B cell (primary cell): ENCODE measurements at regions not wholly inside any gene's neighbourhood (a gene's known extent, or its start where the extent isn't known, plus 50 kb on each side); places are given as distances from the start of the nearest gene placed in this dataset.
"Not testable (repeated sequence)": the region's sequence is repeated elsewhere in the genome, so short reads cannot be mapped to it uniquely, and the experiment has no call there.

Experiments
- EZH2 ChIP-seq: IDR thresholded peaks from 2 replicates; pipeline ENCODE4 v1.6.1; 2012; ENCODE audit warnings: borderline replicate concordance, low read depth, mild to moderate bottlenecking, moderate library complexity, low read length; ENCODE audit not compliant: insufficient read depth, poor library complexity, severe bottlenecking
- TF ChIP-seq, protein P1 (sequence below): fragments of 200-600 bp; IDR thresholded peaks from one replicate; pipeline ENCODE4 v1.8.0; 2022; ENCODE audit warnings: antibody characterized with exemption, mild to moderate bottlenecking

DNA sequence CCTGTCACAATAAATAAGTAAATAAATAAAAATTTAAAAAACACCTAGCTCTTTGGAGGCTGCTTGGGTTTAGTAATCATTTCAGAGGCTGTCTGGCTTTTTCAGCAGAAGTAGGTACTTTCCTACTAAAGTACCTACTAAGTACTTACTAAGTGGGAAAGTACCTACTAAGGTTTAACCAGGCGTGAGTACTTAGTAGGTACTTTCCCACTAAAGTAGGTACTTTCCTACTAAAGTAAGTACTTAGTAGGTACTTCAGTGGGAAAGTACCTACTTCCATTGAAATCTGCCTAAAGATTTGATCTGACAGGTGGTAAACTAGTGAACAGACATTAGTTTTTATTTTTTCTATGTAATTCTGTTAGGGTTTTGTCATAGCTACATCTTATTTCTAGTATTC is 3052.4 kb downstream of the RPIA start:
- TF ChIP-seq, protein P1, sequence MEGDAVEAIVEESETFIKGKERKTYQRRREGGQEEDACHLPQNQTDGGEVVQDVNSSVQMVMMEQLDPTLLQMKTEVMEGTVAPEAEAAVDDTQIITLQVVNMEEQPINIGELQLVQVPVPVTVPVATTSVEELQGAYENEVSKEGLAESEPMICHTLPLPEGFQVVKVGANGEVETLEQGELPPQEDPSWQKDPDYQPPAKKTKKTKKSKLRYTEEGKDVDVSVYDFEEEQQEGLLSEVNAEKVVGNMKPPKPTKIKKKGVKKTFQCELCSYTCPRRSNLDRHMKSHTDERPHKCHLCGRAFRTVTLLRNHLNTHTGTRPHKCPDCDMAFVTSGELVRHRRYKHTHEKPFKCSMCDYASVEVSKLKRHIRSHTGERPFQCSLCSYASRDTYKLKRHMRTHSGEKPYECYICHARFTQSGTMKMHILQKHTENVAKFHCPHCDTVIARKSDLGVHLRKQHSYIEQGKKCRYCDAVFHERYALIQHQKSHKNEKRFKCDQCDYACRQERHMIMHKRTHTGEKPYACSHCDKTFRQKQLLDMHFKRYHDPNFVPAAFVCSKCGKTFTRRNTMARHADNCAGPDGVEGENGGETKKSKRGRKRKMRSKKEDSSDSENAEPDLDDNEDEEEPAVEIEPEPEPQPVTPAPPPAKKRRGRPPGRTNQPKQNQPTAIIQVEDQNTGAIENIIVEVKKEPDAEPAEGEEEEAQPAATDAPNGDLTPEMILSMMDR: not testable (repeated sequence)
- not testable (repeated sequence) for TF ChIP-seq EZH2
